ENCODE measurements at regions not wholly inside any gene's neighbourhood (a gene's known extent, or its start where the extent isn't known, plus 50 kb on each side); places are given as distances from the start of the nearest gene placed in this dataset.

GRCh38 chr2:57597940-57598339 lies 448.7 kb upstream of the VRK2 start:
- Histone ChIP-seq H3K4me3 (no peak overlapping the region), H3K4me1 (no peaks in the 10 kb centered on the region), H3K36me3 (no peaks in the 10 kb centered on the region), H3K9me3 (no peaks in the 10 kb centered on the region), H3K27ac (no peak overlapping the region), H3K27me3 (no peaks in the 10 kb centered on the region)
- no peak for TF ChIP-seq CTCF (IDR thresholded peaks at IDR 0.05)
- no peak for DNase-seq (ENCODE audit: low spot score in 2 of 2)
- intact Hi-C loops (cut with DNase I): no loop called here

GRCh38 chr2:57598551-57598950 lies 448.1 kb upstream of the VRK2 start:
- no peaks in the 10 kb centered on the region for H3K36me3 ChIP-seq
- intact Hi-C loops (cut with DNase I): no loop called here
- H3K9me3 ChIP-seq: no peaks in the 10 kb centered on the region
- H3K4me3 ChIP-seq: no peak overlapping the region
- no peaks in the 10 kb centered on the region for H3K4me1 ChIP-seq
- TF ChIP-seq CTCF (IDR thresholded peaks at IDR 0.05): no peak
- no peak for DNase-seq (ENCODE audit: low spot score in 2 of 2)
- no peak overlapping the region for H3K27ac ChIP-seq
- no peaks in the 10 kb centered on the region for H3K27me3 ChIP-seq

- no peak for TF ChIP-seq CTCF (IDR thresholded peaks at IDR 0.05)
- Histone ChIP-seq H3K36me3 (no peaks in the 10 kb centered on the region), H3K4me3 (no peak overlapping the region), H3K27ac (no peak overlapping the region), H3K27me3 (no peaks in the 10 kb centered on the region), H3K9me3 (no peaks in the 10 kb centered on the region), H3K4me1 (no peaks in the 10 kb centered on the region)
- intact Hi-C loops (cut with DNase I): no loop called here
- no peak for DNase-seq (ENCODE audit: low spot score in 2 of 2)
Measured at GRCh38 chr2:57602733-57603132, 443.9 kb upstream of the VRK2 start.

GRCh38 chr2:57614988-57615387 lies 431.6 kb upstream of the VRK2 start:
- H3K9me3 ChIP-seq: no peaks in the 10 kb centered on the region
- H3K4me3 ChIP-seq: no peak overlapping the region
- TF ChIP-seq CTCF (IDR thresholded peaks at IDR 0.05): no peak
- no peak for DNase-seq (ENCODE audit: low spot score in 2 of 2)
- intact Hi-C loops (cut with DNase I): no loop called here
- no peaks in the 10 kb centered on the region for H3K4me1 ChIP-seq
- H3K36me3 ChIP-seq: no peaks in the 10 kb centered on the region
- no peaks in the 10 kb centered on the region for H3K27me3 ChIP-seq
- no peak overlapping the region for H3K27ac ChIP-seq

- intact Hi-C loops (cut with DNase I): no loop called here
- H3K27me3 ChIP-seq: no peaks in the 10 kb centered on the region
- TF ChIP-seq CTCF (IDR thresholded peaks at IDR 0.05): no peak
- H3K9me3 ChIP-seq: no peaks in the 10 kb centered on the region
- no peaks in the 10 kb centered on the region for H3K36me3 ChIP-seq
- no peak for DNase-seq (ENCODE audit: low spot score in 2 of 2)
- H3K4me3 ChIP-seq: no peak overlapping the region
- H3K4me1 ChIP-seq: no peaks in the 10 kb centered on the region
- H3K27ac ChIP-seq: no peak overlapping the region
Measured at GRCh38 chr2:57615855-57616556, 430.6 kb upstream of the VRK2 start.

- no peak for DNase-seq (ENCODE audit: low spot score in 2 of 2)
- intact Hi-C loops (cut with DNase I): no loop called here
- Histone ChIP-seq H3K27me3 (no peaks in the 10 kb centered on the region), H3K27ac (no peak overlapping the region), H3K4me3 (no peak overlapping the region), H3K4me1 (no peaks in the 10 kb centered on the region), H3K36me3 (no peaks in the 10 kb centered on the region), H3K9me3 (no peaks in the 10 kb centered on the region)
- TF ChIP-seq CTCF (IDR thresholded peaks at IDR 0.05): no peak
Measured at GRCh38 chr2:57617318-57617717, 429.3 kb upstream of the VRK2 start.
